HL-60 (cell line): ENCODE measurements at regions not wholly inside any gene's neighbourhood (a gene's known extent, or its start where the extent isn't known, plus 50 kb on each side); places are given as distances from the start of the nearest gene placed in this dataset.

Experiments used
- CTCF ChIP-seq: IDR thresholded peaks from one replicate; pipeline ENCODE4 v1.5.1; 2011; ENCODE audit warnings: low read length, control low read depth, inconsistent platforms; ENCODE audit not compliant: insufficient read depth
- GABPA ChIP-seq: IDR thresholded peaks from 2 replicates; pipeline ENCODE4 v1.6.1; 2012; ENCODE audit warnings: low read depth
- REST ChIP-seq: IDR thresholded peaks from 2 replicates; pipeline ENCODE4 v1.6.1; 2012; ENCODE audit warnings: low read depth; ENCODE audit not compliant: insufficient replicate concordance

GRCh38 chr2:168345601-168346000, 98.2 kb upstream of the STK39 start:
- TF ChIP-seq CTCF (no peak), GABPA (no peak), REST (no peak)
